K562 (cell line): ENCODE measurements at regions not wholly inside any gene's neighbourhood (a gene's known extent, or its start where the extent isn't known, plus 50 kb on each side); places are given as distances from the start of the nearest gene placed in this dataset.

ENCODE experiments used
- CEBPB ChIP-seq: fragments of 450-650 bp; IDR thresholded peaks from 2 replicates; pipeline ENCODE4 v1.6.1; 2016; ENCODE audit warnings: missing genetic modification characterization, missing compliant biosample characterization
- GABPA ChIP-seq: fragments of 200-800 bp; sonication (Bioruptor generic); conservative IDR thresholded peaks from 2 replicates; pipeline ENCODE4 v1.6.1; 2016; ENCODE audit warnings: low read depth, missing genetic modification characterization, missing compliant biosample characterization
- KLF13 ChIP-seq: fragments of 450-650 bp; IDR thresholded peaks from 2 replicates; pipeline ENCODE4 v1.6.1; 2016; ENCODE audit warnings: missing genetic modification characterization, low read depth, mild to moderate bottlenecking, missing compliant biosample characterization, moderate library complexity, borderline replicate concordance
- POLR2AphosphoS5 ChIP-seq: IDR thresholded peaks from 2 replicates; pipeline ENCODE4 v1.6.1; 2011; ENCODE audit warnings: mild to moderate bottlenecking, low read depth, low read length, moderate library complexity; ENCODE audit not compliant: control insufficient read depth, insufficient read depth
- ZNF274 ChIP-seq: IDR thresholded peaks from 2 replicates; pipeline ENCODE4 v1.6.1; 2011; ENCODE audit warnings: low read depth, mild to moderate bottlenecking, low read length, moderate library complexity, borderline replicate concordance
- TF ChIP-seq, protein P1 (sequence below): fragments of 450-650 bp; formaldehyde crosslinking; IDR thresholded peaks from 2 replicates; pipeline ENCODE4 v1.4.0; 2020; ENCODE audit warnings: mild to moderate bottlenecking, mixed read lengths
- TF ChIP-seq, protein P2 (sequence below): sonication (generic); formaldehyde crosslinking; IDR thresholded peaks from 2 replicates; pipeline ENCODE4 v1.4.0; 2020; ENCODE audit warnings: mild to moderate bottlenecking, missing genetic modification reagents

DNA sequence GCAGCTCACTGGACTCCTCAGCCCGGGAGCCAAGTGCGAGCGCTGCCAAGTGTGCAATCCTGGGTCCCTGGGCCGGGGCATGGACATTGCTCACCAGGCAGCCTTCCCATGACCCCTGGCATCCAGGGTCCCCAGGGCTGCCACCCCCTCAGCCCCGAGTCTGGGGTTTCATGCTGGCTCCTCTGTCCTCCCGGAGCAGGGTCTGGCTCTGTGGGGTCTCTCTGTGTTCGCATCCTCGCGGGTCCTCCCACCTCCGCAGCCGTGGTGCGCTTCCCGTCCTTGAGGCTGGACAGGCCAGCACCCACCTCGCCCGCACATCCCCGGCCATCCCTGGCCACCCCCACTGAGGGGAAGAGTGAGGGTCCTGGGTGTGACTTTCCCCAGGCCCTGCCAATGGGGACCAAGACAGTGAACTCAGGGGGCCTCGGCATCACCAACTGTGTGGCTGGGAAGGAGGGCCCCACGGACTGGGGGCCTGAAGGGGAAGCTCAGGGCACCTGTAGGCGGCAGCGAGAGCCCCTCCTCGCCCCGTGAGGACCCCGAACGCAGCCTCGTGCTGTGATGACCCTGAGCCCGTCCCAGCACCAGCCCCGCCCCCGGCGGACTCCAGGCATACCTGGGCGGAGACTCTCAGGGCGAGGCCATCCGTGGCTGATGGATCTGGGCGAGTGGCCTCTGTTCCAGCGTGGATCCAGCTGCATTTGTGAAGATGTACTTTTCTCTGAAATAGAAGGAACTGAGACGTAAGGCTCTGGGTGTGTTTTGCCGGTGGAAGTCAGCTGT is 50.3 kb upstream of the CFAP46 start:
- TF ChIP-seq, protein P1, sequence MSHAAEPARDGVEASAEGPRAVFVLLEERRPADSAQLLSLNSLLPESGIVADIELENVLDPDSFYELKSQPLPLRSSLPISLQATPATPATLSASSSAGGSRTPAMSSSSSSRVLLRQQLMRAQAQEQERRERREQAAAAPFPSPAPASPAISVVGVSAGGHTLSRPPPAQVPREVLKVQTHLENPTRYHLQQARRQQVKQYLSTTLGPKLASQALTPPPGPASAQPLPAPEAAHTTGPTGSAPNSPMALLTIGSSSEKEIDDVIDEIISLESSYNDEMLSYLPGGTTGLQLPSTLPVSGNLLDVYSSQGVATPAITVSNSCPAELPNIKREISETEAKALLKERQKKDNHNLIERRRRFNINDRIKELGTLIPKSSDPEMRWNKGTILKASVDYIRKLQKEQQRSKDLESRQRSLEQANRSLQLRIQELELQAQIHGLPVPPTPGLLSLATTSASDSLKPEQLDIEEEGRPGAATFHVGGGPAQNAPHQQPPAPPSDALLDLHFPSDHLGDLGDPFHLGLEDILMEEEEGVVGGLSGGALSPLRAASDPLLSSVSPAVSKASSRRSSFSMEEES (CRISPR knock-in tag) = no peak
- TF ChIP-seq POLR2AphosphoS5 (no peak), ZNF274 (no peak), CEBPB (tag) (no peak), GABPA (tag) (no peak), KLF13 (no peak)
- TF ChIP-seq, protein P2, sequence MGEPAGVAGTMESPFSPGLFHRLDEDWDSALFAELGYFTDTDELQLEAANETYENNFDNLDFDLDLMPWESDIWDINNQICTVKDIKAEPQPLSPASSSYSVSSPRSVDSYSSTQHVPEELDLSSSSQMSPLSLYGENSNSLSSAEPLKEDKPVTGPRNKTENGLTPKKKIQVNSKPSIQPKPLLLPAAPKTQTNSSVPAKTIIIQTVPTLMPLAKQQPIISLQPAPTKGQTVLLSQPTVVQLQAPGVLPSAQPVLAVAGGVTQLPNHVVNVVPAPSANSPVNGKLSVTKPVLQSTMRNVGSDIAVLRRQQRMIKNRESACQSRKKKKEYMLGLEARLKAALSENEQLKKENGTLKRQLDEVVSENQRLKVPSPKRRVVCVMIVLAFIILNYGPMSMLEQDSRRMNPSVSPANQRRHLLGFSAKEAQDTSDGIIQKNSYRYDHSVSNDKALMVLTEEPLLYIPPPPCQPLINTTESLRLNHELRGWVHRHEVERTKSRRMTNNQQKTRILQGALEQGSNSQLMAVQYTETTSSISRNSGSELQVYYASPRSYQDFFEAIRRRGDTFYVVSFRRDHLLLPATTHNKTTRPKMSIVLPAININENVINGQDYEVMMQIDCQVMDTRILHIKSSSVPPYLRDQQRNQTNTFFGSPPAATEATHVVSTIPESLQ (CRISPR knock-in tag) = no peak
